ENCODE measurements at regions not wholly inside any gene's neighbourhood (a gene's known extent, or its start where the extent isn't known, plus 50 kb on each side); places are given as distances from the start of the nearest gene placed in this dataset.

DNA sequence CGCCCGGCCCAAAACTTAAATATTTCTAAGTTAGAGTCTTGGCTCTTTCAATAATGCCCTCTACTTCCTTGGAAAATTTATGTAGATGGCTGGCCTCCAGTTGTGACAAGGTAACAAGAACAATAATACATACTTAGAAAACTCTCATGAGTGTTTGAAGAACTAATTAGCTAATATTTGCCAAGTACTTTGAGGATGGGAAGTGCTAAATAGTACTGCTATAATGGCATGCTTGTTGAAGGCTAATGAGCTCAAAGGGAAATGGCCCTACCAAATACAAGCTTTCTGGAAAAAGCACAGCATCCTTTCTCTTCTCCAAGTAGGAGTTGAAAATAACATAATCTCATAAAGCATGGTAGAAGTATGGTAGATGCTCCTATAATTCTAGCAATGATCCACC is 1022.2 kb upstream of the PIK3C3 start:
- Histone ChIP-seq H3K9me3 (replicated peaks; ENCODE audit: control insufficient read depth, insufficient read depth, low read length) (no peaks in the 10 kb centered on the region), H2AFZ (ENCODE audit: control insufficient read depth, low read depth, low read length) (no peak overlapping the region), H3K27me3 (replicated peaks in 1 of 2; ENCODE audit: control insufficient read depth in 2 of 2, insufficient read depth in 2 of 2, low read length in 1 of 2) (no peaks in the 10 kb centered on the region), H3K4me2 (ENCODE audit: control insufficient read depth, insufficient read depth) (no peak overlapping the region), H3K27ac (ENCODE audit: control insufficient read depth, insufficient read depth) (no peak overlapping the region), H3K79me2 (ENCODE audit: control insufficient read depth, insufficient read depth, low read length) (no peaks in the 10 kb centered on the region), H3K4me1 (ENCODE audit: control insufficient read depth, insufficient read depth, low read length) (no peaks in the 10 kb centered on the region), H4K20me1 (ENCODE audit: control insufficient read depth, insufficient read depth) (no peaks in the 10 kb centered on the region), H3K36me3 (ENCODE audit: control insufficient read depth in 2 of 2, insufficient read depth in 2 of 2, low read length in 1 of 2) (no peaks in the 10 kb centered on the region), H3K9ac (ENCODE audit: control insufficient read depth, insufficient read depth, low read length) (no peak overlapping the region), H3K4me3 (no peak overlapping the region)
- ChIA-PET CTCF (interaction anchor here (1.3 kb wide), 1 partner anchor 166 kb away, joined by 3 read pairs; no protein-coding TSS in a partner anchor), SMC1A (ENCODE audit: uncharacterized antibody, unreplicated experiment) (interaction anchor here (1.4 kb wide), 1 partner anchor 11 kb away, joined by 5 read pairs; no protein-coding TSS in a partner anchor), POLR2A (no interaction called here), RAD21 (ENCODE audit: unreplicated experiment) (interaction anchor here (3.2 kb wide), 1 partner anchor 164 kb away, joined by 10 read pairs; no protein-coding TSS in a partner anchor)
- BruUV-seq (replicated peaks), result no TSS peak
- in situ Hi-C loops (cut with MboI) (loop anchor here (10.0 to 25.0 kb wide), 2 partner anchors 804 to 972 kb away; no protein-coding TSS in a partner anchor), intact Hi-C loops (cut with micrococcal nuclease; ENCODE audit: unreplicated experiment) (loop anchor here (10.0 kb wide), 1 partner anchor 462 kb away; no protein-coding TSS in a partner anchor)
- WGBS (ENCODE audit: insufficient coverage, insufficient replicate concordance, low lambda C conversion rate, missing lambda C conversion rate), result 53% methylated on average over 2 of the region's 2 CpGs
- DNase-seq (ENCODE audit: low read depth, low spot score), result no peak
- no peak for ATAC-seq
- no peak for FAIRE-seq
- TF ChIP-seq FOXM1 (IDR thresholded peaks at IDR 0.05; ENCODE audit: low read depth, low read length) (no peak), SREBF2 (IDR thresholded peaks at IDR 0.05; ENCODE audit: low read length) (no peak), SMC3 (IDR thresholded peaks at IDR 0.05; ENCODE audit: borderline replicate concordance, low read length) (no peak), CEBPB (IDR thresholded peaks at IDR 0.05; ENCODE audit: borderline replicate concordance in 1 of 2, low read depth in 2 of 2, low read length in 2 of 2) (no peak), CHD4 (IDR thresholded peaks at IDR 0.05) (no peak), BCL11A (IDR thresholded peaks at IDR 0.05; ENCODE audit: low read depth, low read length) (no peak), SMAD1 (IDR thresholded peaks at IDR 0.05; ENCODE audit: low read depth, partially characterized antibody) (no peak), GATAD2B (conservative IDR thresholded peaks at IDR 0.05; ENCODE audit: low read depth) (no peak), ZNF274 (IDR thresholded peaks at IDR 0.05; ENCODE audit: insufficient read depth, insufficient read length) (no peak), IKZF1 (conservative IDR thresholded peaks at IDR 0.05) (no peak), ESRRA (IDR thresholded peaks at IDR 0.05; ENCODE audit: low read length) (no peak), MTA2 (IDR thresholded peaks at IDR 0.05; ENCODE audit: low read depth) (no peak), CTCF (IDR thresholded peaks at IDR 0.05 in 2 of 3, conservative IDR thresholded peaks at IDR 0.05 in 1 of 3; ENCODE audit: control insufficient read depth in 2 of 3, extremely low read depth in 1 of 3, insufficient read depth in 1 of 3, low read depth in 3 of 3, low read length in 3 of 3) (no peak), SIX5 (IDR thresholded peaks at IDR 0.05; ENCODE audit: low read depth, low read length, severe bottlenecking) (no peak), USF1 (IDR thresholded peaks at IDR 0.05; ENCODE audit: borderline replicate concordance, extremely low read length, insufficient read depth, low read depth, low read length) (no peak)
- TF ChIP-seq, protein P1, sequence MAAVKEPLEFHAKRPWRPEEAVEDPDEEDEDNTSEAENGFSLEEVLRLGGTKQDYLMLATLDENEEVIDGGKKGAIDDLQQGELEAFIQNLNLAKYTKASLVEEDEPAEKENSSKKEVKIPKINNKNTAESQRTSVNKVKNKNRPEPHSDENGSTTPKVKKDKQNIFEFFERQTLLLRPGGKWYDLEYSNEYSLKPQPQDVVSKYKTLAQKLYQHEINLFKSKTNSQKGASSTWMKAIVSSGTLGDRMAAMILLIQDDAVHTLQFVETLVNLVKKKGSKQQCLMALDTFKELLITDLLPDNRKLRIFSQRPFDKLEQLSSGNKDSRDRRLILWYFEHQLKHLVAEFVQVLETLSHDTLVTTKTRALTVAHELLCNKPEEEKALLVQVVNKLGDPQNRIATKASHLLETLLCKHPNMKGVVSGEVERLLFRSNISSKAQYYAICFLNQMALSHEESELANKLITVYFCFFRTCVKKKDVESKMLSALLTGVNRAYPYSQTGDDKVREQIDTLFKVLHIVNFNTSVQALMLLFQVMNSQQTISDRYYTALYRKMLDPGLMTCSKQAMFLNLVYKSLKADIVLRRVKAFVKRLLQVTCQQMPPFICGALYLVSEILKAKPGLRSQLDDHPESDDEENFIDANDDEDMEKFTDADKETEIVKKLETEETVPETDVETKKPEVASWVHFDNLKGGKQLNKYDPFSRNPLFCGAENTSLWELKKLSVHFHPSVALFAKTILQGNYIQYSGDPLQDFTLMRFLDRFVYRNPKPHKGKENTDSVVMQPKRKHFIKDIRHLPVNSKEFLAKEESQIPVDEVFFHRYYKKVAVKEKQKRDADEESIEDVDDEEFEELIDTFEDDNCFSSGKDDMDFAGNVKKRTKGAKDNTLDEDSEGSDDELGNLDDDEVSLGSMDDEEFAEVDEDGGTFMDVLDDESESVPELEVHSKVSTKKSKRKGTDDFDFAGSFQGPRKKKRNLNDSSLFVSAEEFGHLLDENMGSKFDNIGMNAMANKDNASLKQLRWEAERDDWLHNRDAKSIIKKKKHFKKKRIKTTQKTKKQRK (IDR thresholded peaks at IDR 0.05; ENCODE audit: low read depth, low read length), result no peak
- TF ChIP-seq, protein P2, sequence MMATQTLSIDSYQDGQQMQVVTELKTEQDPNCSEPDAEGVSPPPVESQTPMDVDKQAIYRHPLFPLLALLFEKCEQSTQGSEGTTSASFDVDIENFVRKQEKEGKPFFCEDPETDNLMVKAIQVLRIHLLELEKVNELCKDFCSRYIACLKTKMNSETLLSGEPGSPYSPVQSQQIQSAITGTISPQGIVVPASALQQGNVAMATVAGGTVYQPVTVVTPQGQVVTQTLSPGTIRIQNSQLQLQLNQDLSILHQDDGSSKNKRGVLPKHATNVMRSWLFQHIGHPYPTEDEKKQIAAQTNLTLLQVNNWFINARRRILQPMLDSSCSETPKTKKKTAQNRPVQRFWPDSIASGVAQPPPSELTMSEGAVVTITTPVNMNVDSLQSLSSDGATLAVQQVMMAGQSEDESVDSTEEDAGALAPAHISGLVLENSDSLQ (IDR thresholded peaks at IDR 0.05), result no peak

All from GM12878 (cell line).